GM13976 (cell line): ENCODE measurements at regions not wholly inside any gene's neighbourhood (a gene's known extent, or its start where the extent isn't known, plus 50 kb on each side); places are given as distances from the start of the nearest gene placed in this dataset.

Experiments
- DNase-seq: peaks from one replicate; pipeline ENCODE4 v3.0.0; 2012; ENCODE audit warnings: low spot score
- in situ Hi-C: fragments of 300-500 bp; cut with MboI; formaldehyde crosslinking; loops from one replicate; pipeline ENCODE4 v1.12.0; 2022; ENCODE audit warnings: low sequenced_read_pairs, mixed read lengths, inconsistent platforms; ENCODE audit not compliant: unreplicated experiment
- TF ChIP-seq, protein P1 (sequence below): IDR thresholded peaks from 2 replicates; pipeline ENCODE4 v1.5.1; 2012; ENCODE audit warnings: borderline replicate concordance, mild to moderate bottlenecking; ENCODE audit not compliant: insufficient read depth; ENCODE audit errors: extremely low read depth, missing control alignments, control extremely low read depth

DNA sequence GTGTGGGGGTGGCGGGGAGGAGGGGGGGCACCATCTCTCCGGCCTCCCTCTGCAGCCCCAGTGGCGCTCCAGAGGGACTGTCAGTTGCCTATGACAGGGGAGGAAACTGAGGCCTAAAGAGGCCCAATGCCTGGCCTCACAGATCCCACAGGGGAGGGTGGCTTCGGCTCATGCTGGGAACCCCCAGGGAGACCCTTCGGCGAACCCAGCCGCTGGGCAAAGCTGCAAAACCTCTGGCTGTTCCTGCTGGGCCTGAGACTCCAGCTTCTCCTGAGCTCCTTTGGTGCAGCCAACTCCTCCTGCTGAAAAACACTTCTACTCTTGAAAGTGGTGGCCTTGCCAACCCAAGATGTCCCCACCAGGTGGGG lies 170.1 kb upstream of the RTL1 start:
- no peak for DNase-seq
- in situ Hi-C loops: no loop called here
- TF ChIP-seq, protein P1, sequence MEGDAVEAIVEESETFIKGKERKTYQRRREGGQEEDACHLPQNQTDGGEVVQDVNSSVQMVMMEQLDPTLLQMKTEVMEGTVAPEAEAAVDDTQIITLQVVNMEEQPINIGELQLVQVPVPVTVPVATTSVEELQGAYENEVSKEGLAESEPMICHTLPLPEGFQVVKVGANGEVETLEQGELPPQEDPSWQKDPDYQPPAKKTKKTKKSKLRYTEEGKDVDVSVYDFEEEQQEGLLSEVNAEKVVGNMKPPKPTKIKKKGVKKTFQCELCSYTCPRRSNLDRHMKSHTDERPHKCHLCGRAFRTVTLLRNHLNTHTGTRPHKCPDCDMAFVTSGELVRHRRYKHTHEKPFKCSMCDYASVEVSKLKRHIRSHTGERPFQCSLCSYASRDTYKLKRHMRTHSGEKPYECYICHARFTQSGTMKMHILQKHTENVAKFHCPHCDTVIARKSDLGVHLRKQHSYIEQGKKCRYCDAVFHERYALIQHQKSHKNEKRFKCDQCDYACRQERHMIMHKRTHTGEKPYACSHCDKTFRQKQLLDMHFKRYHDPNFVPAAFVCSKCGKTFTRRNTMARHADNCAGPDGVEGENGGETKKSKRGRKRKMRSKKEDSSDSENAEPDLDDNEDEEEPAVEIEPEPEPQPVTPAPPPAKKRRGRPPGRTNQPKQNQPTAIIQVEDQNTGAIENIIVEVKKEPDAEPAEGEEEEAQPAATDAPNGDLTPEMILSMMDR: no peak

DNA sequence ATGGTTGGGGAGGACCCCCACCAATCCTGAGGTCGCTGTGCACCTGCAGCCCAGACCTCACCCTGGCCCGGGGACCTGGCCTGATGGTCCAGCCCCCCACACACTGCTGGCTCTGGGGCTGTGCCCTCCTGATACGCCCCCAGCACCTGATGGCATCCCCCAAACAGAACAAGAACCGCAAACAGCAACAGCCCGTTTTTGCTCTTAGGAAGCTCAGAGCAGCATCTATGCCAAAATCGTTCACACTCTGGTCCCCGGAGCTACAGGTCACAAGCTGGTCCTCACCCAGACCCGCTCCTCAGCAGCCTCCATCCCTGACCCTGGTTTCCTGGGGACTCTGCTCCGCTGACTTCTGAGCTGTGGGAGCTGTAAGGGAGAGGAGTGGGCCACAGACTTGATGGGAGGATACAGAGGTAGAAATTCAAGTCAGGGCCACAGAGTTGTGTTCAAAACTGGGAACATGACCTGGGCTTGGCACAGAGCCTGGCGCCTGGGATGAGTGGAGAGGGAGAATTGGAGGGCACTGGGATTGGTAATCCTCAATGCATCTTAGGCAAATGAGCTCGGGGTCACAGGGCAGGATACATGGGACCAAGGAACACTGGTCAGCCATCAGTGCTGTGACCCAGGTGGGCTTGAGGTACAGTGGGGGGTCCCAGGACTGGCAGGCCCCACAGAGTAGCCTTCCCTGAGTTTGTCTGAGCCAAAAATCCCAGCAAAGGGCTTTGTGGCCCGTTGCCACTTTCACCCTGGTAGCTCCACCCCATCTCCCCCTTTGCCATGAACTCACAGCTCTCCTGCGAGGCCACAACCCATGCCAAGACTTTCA lies 170.9 kb upstream of the RTL1 start:
- DNase-seq: no peak
- TF ChIP-seq, protein P1: no peak
- in situ Hi-C loops: no loop called here

DNA sequence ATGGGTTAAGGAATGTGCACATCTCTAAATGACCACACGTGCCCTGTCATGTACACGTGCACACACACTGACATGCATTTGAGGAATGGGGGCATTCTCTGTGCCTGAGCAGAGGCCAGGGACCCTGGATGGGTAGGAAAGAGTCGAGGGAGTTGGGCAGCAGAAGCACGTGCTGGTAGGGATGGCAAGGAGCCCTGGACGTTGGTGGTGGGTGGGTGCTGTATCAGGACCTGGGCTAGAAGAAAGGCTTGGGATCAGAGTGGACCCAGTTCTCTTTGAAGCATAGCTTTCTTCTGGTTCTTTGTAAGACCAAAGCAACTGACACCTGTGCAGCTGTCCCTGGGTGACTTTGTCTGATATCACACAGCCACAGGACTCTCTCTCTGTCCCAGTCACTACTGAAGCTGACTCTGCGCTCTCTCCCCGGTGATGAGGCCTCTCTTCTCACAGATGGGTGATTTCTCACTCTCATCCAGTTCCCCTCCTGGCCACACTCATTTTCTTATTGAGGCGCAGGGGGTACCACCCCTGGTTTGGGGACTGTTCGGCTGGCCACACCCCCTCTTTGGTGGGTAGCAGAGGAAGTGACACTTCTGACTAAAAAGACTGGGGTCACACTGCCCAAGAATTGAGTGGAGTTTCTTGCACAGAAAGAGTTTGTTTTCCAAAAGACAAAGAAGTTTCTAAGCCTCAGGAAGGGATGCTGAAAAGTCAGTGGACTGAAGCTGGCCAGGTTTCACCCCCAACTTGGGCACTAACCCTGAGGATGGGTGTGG lies 171.7 kb upstream of the RTL1 start:
- in situ Hi-C loops: no loop called here
- TF ChIP-seq, protein P1: no peak

GRCh38 chr14:101075801-101076413 lies 172.4 kb upstream of the RTL1 start:
- in situ Hi-C loops: no loop called here
- DNase-seq: no peak
- TF ChIP-seq, protein P1: no peak

More for the DNA sequence above, 171.7 kb upstream of the RTL1 start:
- DNase-seq: no peak

- no peak for DNase-seq
- TF ChIP-seq, protein P1: no peak
- in situ Hi-C loops: no loop called here
Observed at GRCh38 chr14:101076451-101077198, 173.1 kb upstream of the RTL1 start.
